ENCODE measurements at regions not wholly inside any gene's neighbourhood (a gene's known extent, or its start where the extent isn't known, plus 50 kb on each side); places are given as distances from the start of the nearest gene placed in this dataset.
A peak's percentile ranks its signal among the peaks of the same experiment; 100 is the strongest.

DNA sequence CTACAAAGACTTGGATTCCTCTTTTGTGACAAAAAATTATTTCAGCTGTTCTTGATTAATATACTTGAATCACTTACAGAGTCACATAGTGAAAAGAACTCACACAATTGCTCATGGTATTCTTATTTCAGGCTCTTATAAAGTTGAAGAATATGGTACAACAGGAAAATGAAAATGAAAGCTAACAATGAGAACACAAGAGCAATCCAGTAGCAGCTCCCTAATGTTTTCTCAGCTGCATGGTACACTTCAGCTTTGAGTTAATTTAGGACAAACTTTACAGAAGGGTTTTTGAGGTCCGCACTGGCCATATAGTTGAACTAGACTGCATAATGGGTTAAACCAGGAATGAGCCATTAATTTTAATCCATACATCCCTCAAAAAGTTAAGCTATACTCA, 1261.8 kb downstream of the SLITRK5 start:
- no peak for DNase-seq (ENCODE audit: extremely low read depth, low read depth)

DNA sequence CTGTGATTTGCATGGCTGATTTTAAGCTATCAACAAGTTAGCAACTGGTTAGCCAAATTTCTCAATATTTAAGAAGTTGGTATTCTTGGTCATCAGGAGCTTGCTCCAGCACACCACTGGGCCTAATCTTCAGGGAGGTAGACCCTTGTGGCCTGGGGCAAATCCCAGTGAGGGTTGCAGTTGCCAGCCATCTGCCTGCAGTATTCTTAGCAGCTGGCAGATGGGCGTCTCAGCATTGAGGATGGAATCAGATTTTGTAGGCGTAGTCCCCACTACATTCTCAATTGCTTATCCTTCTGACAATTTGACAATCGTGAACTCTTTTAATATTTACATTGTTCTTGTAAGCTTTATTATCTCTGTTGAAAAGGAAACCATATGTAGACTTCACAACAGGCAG, 1266.2 kb downstream of the SLITRK5 start:
- DNase-seq (ENCODE audit: extremely low read depth, low read depth): no peak

DNA sequence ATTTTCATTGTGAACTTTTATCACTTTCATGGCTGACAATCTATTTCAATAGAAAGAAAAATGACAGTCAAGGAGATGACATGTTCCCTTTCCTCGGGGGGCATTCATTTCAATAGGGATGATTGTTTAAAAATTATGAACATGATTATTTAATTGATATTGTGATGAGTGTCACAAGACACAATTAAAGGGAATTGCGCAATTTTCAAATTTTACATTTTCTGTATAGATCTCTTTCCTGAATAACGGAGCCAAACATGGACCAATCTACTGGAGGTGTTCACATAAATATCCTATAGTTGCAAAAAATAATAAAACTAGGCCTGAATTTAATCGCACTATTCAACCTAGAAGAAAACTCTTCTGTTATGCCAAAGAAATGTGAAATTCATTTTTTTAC, 1274.6 kb downstream of the SLITRK5 start:
- no peak for DNase-seq (ENCODE audit: extremely low read depth, low read depth)

DNA sequence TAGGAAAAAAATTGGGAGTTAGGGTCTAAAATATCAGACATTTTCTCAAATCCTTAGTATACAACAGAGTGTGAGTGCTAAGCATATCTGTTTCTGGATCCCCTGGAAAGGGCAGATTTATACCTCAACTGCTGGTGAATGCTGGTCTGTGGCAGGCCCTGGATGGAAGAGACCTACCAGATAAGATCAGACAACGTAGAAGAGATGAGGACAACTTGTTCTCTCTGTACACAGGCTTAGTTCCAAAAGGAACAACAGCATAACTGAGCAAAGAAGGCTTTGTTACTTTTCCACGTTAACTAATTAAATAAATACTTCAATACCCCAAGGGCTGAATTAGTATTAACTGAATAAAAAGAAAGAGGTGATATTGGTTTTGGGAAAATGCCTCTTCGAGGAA, 1277.3 kb downstream of the SLITRK5 start:
- no peak for DNase-seq (ENCODE audit: extremely low read depth, low read depth)

DNA sequence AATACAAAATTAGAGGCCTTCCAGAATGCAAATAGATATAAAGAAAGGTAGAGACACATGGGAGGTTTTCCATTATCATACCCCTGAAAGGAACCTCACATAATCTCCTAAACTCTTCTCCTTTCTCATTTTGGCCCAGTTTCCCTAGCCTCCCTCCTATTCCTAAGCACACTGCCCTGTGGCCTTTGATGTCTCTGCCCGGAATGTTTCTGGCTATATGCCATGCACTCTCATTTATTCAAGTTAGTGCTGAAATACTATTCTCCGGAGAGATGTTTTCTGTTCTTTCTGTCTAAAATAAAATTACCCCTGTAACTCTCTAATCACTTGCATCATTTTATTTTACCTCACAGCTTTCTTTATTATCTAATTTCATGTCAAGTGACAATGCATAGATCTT, 1287.7 kb downstream of the SLITRK5 start:
- DNase-seq (ENCODE audit: extremely low read depth, low read depth): no peak

DNA sequence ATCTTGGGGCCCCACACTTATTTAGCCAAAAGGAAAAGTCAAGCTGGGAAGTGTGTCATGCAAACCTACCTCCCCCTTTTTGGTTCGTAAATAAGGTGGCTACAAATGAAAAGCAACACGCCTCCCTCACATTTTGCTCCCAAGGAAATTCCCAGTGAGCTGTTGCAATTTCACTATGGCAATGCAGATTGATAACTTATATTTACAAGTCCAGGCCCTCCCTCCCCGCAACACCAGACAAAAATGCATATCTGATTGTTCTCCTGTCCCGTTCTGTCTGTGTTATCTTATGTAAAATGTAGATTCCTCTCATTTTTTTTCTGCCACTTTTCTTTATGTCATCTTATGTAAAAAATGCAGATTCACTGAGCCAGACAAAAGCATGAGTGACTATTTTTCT, 1305.3 kb downstream of the SLITRK5 start:
- DNase-seq (ENCODE audit: extremely low read depth, low read depth): no peak

DNA sequence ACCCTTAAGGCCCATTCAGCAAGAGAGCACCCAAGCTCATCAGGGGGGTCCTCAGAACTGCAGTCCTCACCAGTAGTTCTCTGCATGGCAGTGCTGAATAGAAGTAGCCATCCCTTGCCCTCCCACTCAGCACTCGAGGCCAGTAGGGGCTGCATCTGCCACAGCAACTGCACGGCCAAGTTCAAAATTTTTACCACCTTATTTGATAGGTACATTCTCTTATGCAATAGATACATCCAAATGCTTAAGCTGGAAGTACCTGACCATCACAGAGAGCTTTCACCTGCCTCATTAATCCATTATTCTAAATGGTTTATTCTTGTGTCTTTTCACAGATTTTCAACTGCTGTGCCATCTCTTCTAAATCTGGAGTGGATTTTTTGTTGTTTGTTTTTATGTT, 1307.4 kb downstream of the SLITRK5 start:
- DNase-seq (ENCODE audit: extremely low read depth, low read depth): no peak

DNA sequence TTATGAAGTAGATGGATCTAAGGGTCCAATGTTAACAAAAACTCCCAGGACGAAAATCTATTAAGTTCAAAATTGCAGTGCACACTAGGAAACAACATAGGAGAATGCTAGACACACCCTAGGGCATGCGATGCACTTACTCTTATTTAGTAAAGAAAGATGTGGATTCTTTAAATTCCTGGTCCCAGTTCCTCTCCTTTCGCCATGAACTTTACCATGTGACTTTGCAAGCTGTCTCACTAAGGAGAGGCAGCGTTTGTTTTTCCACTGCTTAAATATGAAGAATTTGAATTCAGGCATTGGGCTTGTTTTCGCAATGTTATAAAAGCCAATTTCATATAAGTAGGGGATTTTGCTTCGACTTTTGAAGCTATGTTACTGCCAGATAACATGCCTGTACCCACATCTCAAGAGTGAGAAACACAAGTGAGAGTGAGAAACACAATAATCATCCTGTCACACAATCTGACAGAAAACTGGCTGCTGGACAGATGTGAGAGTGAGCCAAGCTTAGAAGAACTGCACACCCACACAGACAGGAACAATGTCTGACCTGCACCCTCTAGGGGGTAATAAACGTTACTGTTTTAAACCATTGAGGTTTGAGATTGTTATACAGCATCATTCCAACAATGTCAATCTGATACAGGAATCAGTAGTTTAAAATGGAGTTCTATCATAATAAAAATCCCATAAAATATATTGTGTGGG, 1308.4 kb downstream of the SLITRK5 start:
- DNase-seq (ENCODE audit: extremely low read depth, low read depth): no peak

DNA sequence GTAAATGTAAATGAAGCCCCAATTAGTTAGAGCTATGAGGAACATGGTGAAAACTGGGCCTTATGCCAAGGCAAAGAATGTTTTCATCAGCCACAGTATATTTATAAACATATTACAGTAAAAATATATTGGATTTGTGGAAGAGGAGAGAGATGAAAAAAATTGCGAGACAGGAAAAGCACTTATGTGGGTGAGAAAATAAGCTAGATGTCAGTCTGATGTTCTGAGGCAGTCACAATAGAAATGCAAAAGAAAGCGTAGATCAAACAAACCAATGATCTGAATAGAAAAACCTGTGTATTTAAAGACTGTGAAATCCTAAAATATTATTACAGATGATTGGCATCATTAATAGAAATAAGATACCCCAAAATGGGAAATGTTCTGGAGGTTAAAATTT, 1332.5 kb downstream of the SLITRK5 start:
- no peak for DNase-seq (ENCODE audit: extremely low read depth, low read depth)

DNA sequence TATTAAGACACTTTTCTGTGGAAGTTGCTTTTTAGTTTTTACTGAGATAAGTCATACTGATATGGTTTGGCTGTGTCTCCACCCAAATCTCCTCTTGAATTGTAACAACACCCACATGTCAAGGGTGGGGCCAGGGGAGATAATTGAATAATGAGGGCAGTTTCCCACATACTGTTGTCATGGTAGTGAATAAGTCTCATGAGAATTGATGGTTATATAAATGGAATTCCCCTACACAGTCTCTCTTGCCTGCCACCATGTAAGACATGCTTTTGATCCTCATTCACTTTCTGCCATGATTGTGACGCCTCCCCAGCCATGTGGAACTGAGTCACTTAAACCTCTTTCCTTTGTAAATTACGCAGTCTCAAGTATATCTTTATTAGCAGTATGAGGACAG, 1340.4 kb downstream of the SLITRK5 start:
- DNase-seq (ENCODE audit: extremely low read depth, low read depth): no peak

DNA sequence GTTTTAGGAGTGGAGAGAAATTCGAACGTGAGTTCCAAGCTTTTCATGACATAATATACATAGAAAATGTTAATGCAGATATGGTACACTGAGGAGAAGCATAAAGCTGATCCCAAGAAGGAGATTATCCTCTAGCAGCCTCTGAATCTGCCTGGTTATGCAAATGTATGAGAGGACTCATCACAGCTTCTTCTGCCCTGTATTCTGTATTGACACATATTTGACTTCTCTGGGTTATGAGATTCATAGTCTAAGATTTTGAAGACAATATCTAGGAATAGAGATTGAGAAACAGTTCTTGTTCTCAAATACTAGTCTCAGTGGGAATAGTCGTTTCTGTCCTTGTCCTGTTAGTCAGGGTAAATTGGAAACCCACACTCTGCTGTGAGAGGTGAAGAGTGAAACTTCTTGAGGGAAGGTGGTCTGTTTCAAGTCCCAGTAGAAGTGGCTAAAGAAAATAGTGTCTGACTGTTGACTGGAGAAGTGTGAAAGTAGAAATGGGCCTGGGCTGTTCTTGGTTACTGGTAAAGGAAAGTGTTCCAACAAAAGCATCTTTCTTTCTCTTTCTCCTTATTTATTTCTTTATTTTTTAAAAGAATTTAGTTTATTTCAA, 1356.6 kb downstream of the SLITRK5 start:
- no peak for DNase-seq (ENCODE audit: extremely low read depth, low read depth)

DNA sequence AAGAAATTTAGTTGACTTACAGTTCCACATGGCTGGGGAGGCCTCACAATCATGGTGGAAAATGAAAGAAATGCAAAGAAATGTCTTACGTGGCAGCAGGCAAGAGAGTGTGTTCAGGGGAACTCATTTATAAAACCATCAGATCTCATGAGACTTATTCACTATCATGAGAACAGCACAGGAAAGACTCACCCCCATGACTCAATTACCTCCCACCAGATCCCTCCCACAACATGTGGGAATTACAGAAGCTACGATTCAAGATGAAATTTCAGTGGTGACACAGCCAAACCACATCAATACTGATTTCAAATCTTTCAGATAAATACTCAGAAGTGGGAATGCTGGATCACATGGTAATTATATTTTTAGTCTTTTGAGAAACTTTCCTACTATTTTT, 1357.9 kb downstream of the SLITRK5 start:
- DNase-seq (ENCODE audit: extremely low read depth, low read depth): no peak

DNA sequence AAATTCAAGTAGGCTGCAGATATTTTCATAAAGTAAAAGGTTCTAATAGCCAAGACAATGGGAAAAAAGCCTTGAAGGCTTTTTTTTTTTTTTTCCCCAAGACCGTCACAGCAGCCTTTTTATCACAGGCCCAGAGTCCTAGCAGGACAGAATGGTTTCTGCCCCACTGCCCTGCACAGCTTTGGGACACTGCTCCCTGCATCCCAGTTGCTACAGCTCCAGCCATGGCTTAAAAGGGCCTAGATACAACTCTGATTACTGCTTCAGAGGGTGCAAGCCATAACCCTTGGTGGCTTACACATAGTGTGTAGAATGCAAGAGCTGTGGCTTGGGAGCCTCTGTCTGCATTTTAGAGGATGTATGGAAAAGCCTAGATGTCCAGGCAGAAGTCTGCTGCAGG, 1362.8 kb downstream of the SLITRK5 start:
- no peak for DNase-seq (ENCODE audit: extremely low read depth, low read depth)

DNA sequence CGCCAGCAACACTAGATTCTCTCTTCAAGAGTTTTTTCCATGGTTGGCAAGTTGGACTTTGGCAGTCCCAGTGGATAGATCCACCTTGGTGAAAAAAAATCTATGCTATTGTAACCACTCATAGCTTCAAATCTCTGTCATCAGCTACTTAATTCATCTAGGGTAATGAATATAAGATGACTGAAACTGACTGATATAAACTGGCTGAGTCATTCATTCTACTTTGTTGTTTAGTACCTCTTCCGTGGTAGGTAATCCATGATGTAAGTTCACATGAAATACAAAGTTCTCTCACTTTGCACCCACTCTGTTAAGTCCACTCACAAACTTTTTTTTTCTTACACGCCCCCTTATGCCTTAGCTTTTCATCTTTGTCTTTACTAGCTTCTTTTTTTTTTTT, 1381.5 kb downstream of the SLITRK5 start:
- DNase-seq (ENCODE audit: extremely low read depth, low read depth): no peak

DNA sequence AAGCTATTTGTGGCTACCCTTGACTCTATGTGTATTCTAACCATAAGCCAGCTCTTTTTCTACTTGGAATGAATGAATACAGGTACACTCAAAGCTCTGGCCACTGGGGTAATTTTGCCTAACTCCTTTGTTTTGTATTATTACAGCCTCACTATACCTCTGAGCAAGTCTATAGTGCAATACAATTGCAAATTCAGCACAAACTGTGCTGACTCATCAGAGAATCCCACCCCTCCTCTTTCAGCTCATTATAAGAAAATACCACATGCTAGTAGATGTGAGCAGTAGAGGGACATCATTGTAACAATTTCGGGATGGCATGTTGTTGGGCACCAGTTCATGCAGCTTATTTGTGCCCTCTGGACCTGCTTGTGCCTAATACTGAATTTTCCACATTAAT, 1382.2 kb downstream of the SLITRK5 start:
- DNase-seq (ENCODE audit: extremely low read depth, low read depth): no peak

DNA sequence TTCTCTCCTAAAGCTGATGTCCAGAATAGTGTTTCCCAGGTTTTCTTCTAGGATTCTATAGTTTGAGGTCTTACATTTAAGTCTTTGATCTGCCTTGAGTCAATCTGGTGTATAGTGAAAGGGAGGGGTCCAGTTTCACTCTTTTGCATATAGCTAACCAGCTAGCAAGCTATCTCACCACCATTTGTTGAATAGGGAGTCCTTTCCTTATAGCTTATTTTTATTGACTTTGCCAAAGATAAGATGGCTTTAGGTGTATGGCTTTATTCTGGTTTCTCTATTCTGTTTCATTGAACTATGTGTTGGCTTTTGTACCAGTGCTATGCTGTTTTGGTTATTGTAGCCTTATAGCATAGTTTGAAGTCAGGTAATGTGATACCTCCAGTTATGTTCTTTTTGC, 1386.1 kb downstream of the SLITRK5 start:
- no peak for DNase-seq (ENCODE audit: extremely low read depth, low read depth)

DNA sequence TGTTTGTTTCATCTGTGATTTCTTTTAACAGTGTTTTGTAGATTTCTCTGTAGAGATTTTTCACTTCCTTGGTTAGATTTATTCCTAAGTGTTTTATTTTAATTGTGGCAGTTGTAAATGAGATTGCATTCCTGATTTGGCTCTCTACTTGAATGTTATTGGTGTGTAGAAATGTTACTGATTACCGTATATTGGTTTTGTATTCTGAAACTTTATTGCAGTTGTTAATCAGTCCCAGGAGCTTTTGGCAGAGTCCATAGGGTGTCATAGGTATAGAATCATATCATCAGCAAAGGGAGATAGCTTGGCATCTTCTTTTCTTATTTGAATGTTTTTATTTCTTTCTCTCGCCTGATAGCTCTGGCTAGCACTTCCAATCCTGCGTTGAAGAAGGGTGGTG, 1386.7 kb downstream of the SLITRK5 start:
- DNase-seq (ENCODE audit: extremely low read depth, low read depth): no peak

DNA sequence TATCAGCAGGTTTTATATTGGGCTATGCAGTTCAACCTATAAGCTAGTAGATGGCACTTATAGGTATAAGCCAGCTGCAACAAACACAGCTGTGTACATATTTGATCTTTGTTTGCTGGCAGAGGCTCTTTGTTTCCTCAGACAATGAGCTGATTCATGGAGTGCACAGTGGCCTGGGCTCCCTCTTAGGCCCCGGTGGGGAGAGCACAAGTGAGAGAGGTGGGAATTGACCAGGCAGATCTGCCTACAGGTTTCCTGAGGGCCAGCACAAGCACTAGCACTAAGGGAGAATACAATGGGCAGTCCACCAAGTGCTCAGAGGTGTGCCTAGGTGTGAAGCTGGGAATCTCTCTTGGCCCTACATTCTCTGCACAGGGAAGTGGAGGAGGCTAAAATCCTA, 1390.7 kb downstream of the SLITRK5 start:
- no peak for DNase-seq (ENCODE audit: extremely low read depth, low read depth)

DNA sequence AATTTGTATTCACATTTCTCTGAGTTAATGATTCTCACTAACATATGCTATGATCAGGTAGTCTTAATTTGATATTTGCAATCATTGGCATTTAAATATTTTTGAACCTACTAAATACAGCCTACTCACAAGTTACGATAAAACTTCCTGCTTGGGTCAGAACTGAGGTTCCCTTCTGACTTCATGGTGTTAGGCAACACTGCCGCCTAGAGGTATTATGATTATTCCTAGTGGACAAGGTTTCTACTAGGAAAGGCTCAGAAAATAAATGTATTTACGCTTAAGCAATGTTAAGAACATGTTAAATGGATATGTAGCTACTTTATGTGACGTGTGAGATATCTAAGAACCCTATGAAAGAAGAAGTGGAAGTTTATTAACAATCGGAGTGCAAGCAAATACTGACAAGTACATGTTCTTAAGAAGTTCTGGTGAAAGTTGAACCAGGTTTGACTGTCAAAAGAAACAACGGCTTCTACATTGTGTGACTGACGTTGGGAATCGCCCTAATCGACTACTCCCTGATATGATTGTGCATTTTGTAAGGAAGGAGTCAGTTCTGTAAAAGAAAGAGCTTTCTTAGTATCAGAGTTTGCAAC, 1395.8 kb downstream of the SLITRK5 start:
- peak; percentile 69 for DNase-seq (ENCODE audit: extremely low read depth, low read depth)

DNA sequence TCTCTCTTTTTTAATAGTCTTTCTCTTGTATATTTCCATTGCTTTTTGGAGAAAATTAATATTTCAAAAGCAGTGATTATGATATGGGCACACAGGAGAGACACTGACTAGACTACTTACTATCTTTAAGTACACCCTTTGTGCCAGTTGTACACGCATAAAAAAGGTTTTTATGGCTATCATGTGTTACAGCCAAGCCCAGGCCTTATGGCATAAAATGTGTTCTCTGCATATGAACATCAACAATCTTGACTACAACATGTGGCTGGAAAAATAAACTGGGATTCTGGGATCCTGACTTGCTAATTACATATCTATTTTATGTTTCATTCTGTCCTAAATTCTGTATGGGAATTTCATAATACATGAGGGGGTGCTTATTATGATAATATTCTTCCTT, 1401.8 kb downstream of the SLITRK5 start:
- no peak for DNase-seq (ENCODE audit: extremely low read depth, low read depth)

DNA sequence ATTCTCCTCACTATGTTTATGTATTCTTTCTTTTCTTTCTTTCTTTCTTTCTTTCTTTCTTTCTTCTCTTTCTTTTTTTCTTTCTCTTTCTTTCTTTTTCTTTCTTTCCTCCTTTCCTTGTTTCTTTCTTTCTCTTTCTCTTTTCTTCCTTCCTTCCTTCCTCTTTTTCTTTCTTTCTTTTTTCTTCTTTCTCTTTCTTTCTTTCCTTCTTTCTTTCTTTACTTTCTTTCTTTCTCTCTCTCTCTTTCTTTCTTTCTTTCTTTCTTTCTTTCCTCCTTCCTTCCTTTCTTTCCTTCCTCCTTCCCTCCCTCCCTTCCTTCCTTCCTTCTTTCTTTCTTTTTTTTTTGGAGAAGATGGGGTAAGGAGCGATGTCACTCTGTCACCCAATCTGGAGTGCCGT, 1405.5 kb downstream of the SLITRK5 start:
- no peak for DNase-seq (ENCODE audit: extremely low read depth, low read depth)

DNA sequence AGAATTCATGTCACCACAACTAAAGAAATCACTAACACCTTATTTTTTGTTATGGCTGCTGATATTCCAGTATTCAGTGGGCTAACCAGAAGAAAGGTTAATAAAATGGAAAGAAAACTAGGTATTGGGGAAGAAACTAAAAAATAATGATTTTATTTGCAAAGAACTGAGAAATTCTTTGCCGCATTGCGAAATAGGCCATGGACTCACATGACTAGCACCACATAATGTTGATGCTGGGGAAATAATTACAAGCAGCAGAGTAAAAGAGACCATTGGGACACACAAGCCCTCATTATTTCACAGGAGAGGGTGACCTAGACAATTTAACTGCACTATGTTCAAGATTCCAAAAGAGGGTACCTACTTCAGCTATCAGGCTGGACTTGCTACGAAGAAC, 1411.5 kb downstream of the SLITRK5 start:
- DNase-seq (ENCODE audit: extremely low read depth, low read depth): no peak
